WTC11 (cell line): ENCODE measurements at regions not wholly inside any gene's neighbourhood (a gene's known extent, or its start where the extent isn't known, plus 50 kb on each side); places are given as distances from the start of the nearest gene placed in this dataset.

ENCODE experiments used
- ATAC-seq: fragments of 200-7000 bp; cut with Tn5 transposase; 2 replicates; pipeline ENCODE4 v1.10.0; 2021; ENCODE audit warnings: mild to moderate bottlenecking, moderate library complexity
- CTCF ChIA-PET: fragments of 300-600 bp; sonication (Branson Sonifier 250); formaldehyde crosslinking; loops from one replicate; lab custom pipeline; 2021; ENCODE audit warnings: antibody characterized with exemption; lab: Charles Lee
- POLR2A ChIA-PET: fragments of 350-600 bp; sonication (Branson Sonifier 250); formaldehyde crosslinking; loops from one replicate; lab custom pipeline; 2021; ENCODE audit warnings: antibody characterized with exemption; lab: Charles Lee
- DNase-seq: peaks from one replicate; pipeline ENCODE4 v3.0.0; 2021; ENCODE audit warnings: low spot score
- H3K27ac Mint-ChIP-seq: 2 replicates; pipeline ENCODE4 v1.8.0; 2021; ENCODE audit warnings: mixed read lengths
- H3K27me3 Mint-ChIP-seq: 2 replicates; pipeline ENCODE4 v1.8.0; 2021; ENCODE audit warnings: low read depth, mild to moderate bottlenecking, moderate library complexity, mixed read lengths
- H3K36me3 Mint-ChIP-seq: 2 replicates; pipeline ENCODE4 v1.8.0; 2021; ENCODE audit warnings: mixed read lengths
- H3K4me1 Mint-ChIP-seq: 2 replicates; pipeline ENCODE4 v1.8.0; 2022; ENCODE audit warnings: mixed read lengths
- H3K4me3 Mint-ChIP-seq: 2 replicates; pipeline ENCODE4 v1.8.0; 2021; ENCODE audit warnings: mild to moderate bottlenecking, moderate library complexity, mixed read lengths
- H3K9me3 Mint-ChIP-seq: 2 replicates; pipeline ENCODE4 v1.8.0; 2021; ENCODE audit warnings: mixed read lengths
- ARID4B ChIP-seq: sonication (generic); formaldehyde crosslinking; IDR thresholded peaks from 2 replicates; pipeline ENCODE4 v1.8.0; 2023; ENCODE audit warnings: missing genetic modification reagents, mild to moderate bottlenecking, borderline replicate concordance
- E2F5 ChIP-seq: sonication (generic); formaldehyde crosslinking; IDR thresholded peaks from 2 replicates; pipeline ENCODE4 v1.8.1; 2022; ENCODE audit warnings: mild to moderate bottlenecking, moderate library complexity, missing genetic modification reagents
- FOXP4 ChIP-seq: sonication (generic); formaldehyde crosslinking; IDR thresholded peaks from 2 replicates; pipeline ENCODE4 v1.8.0; 2022; ENCODE audit warnings: mild to moderate bottlenecking, missing genetic modification reagents
- GABPB1 ChIP-seq: sonication (generic); formaldehyde crosslinking; IDR thresholded peaks from 2 replicates; pipeline ENCODE4 v1.8.1; 2023; ENCODE audit warnings: mild to moderate bottlenecking, missing genetic modification reagents
- GRHL2 ChIP-seq: fragments of 250-450 bp; sonication (Bioruptor Pico); IDR thresholded peaks from 2 replicates; pipeline ENCODE4 v1.8.0; 2022; ENCODE audit warnings: mild to moderate bottlenecking, moderate library complexity; ENCODE audit not compliant: insufficient replicate concordance, severe bottlenecking
- HMGXB4 ChIP-seq: sonication (generic); formaldehyde crosslinking; IDR thresholded peaks from 2 replicates; pipeline ENCODE4 v1.8.1; 2023; ENCODE audit warnings: mild to moderate bottlenecking, moderate library complexity, missing genetic modification reagents
- IRF2 ChIP-seq: sonication (generic); formaldehyde crosslinking; IDR thresholded peaks from 2 replicates; pipeline ENCODE4 v1.8.0; 2022; ENCODE audit warnings: low read depth, missing genetic modification reagents, borderline replicate concordance
- MAX ChIP-seq: sonication (generic); formaldehyde crosslinking; IDR thresholded peaks from 2 replicates; pipeline ENCODE4 v1.8.0; 2022; ENCODE audit warnings: mild to moderate bottlenecking, missing genetic modification reagents
- MLX ChIP-seq: sonication (generic); formaldehyde crosslinking; IDR thresholded peaks from 2 replicates; pipeline ENCODE4 v1.8.1; 2023; ENCODE audit warnings: mild to moderate bottlenecking, missing genetic modification reagents, moderate library complexity
- PREB ChIP-seq: sonication (generic); formaldehyde crosslinking; IDR thresholded peaks from 2 replicates; pipeline ENCODE4 v1.8.1; 2022; ENCODE audit warnings: mild to moderate bottlenecking, missing genetic modification reagents, moderate library complexity, borderline replicate concordance
- SMAD3 ChIP-seq: sonication (generic); formaldehyde crosslinking; IDR thresholded peaks from 2 replicates; pipeline ENCODE4 v1.8.0; 2022; ENCODE audit warnings: missing genetic modification reagents, mild to moderate bottlenecking, borderline replicate concordance
- SOX15 ChIP-seq: fragments of 250-450 bp; sonication (Bioruptor Pico); IDR thresholded peaks from 2 replicates; pipeline ENCODE4 v1.9.0; 2021; ENCODE audit warnings: mild to moderate bottlenecking
- TP53 ChIP-seq: sonication (generic); formaldehyde crosslinking; IDR thresholded peaks from 2 replicates; pipeline ENCODE4 v1.8.1; 2023; ENCODE audit warnings: mild to moderate bottlenecking, missing genetic modification reagents
- USF2 ChIP-seq: sonication (generic); formaldehyde crosslinking; IDR thresholded peaks from 2 replicates; pipeline ENCODE4 v1.8.1; 2023; ENCODE audit warnings: mild to moderate bottlenecking, missing genetic modification reagents, moderate library complexity
- ZNF121 ChIP-seq: sonication (generic); formaldehyde crosslinking; IDR thresholded peaks from 2 replicates; pipeline ENCODE4 v1.8.0; 2023; ENCODE audit warnings: missing genetic modification reagents
- ZNF138 ChIP-seq: sonication (generic); formaldehyde crosslinking; conservative IDR thresholded peaks from 2 replicates; pipeline ENCODE4 v1.8.1; 2022; ENCODE audit warnings: mild to moderate bottlenecking, moderate library complexity, missing genetic modification reagents
- ZNF219 ChIP-seq: sonication (generic); formaldehyde crosslinking; IDR thresholded peaks from 2 replicates; pipeline ENCODE4 v1.8.0; 2023; ENCODE audit warnings: missing genetic modification reagents, mild to moderate bottlenecking, borderline replicate concordance
- ZNF232 ChIP-seq: sonication (generic); formaldehyde crosslinking; IDR thresholded peaks from 2 replicates; pipeline ENCODE4 v1.8.0; 2022; ENCODE audit warnings: mild to moderate bottlenecking, missing genetic modification reagents
- ZNF317 ChIP-seq: sonication (generic); formaldehyde crosslinking; IDR thresholded peaks from 2 replicates; pipeline ENCODE4 v1.8.1; 2023; ENCODE audit warnings: low read depth, mild to moderate bottlenecking, moderate library complexity, missing genetic modification reagents, borderline replicate concordance
- ZNF423 ChIP-seq: fragments of 250-450 bp; sonication (Bioruptor Pico); IDR thresholded peaks from 2 replicates; pipeline ENCODE4 v2.1.2; 2022; ENCODE audit warnings: mild to moderate bottlenecking, moderate library complexity
- ZSCAN18 ChIP-seq: fragments of 250-450 bp; sonication (Bioruptor Pico); IDR thresholded peaks from 2 replicates; pipeline ENCODE4 v2.1.2; 2022; ENCODE audit warnings: mild to moderate bottlenecking, moderate library complexity

- ATAC-seq (no peak), DNase-seq (no peak)
- no peak overlapping the region for H3K27ac Mint-ChIP-seq
- peaks cover 16% of the 10 kb centered on the region for H3K4me1 Mint-ChIP-seq
- no peaks in the 10 kb centered on the region for H3K36me3 Mint-ChIP-seq
- CTCF ChIA-PET, result no interaction called here
- no peak overlapping the region for H3K4me3 Mint-ChIP-seq
- POLR2A ChIA-PET, result no interaction called here
- H3K9me3 Mint-ChIP-seq, result peaks cover 4% of the 10 kb centered on the region; the same call in 1 of the 2 replicates
- H3K27me3 Mint-ChIP-seq, result no peaks in the 10 kb centered on the region
- TF ChIP-seq SOX15 (CRISPR knock-in tag) (no peak), ZNF423 (CRISPR knock-in tag) (no peak), GABPB1 (CRISPR knock-in tag) (no peak), MLX (CRISPR knock-in tag) (no peak), ZNF138 (CRISPR knock-in tag) (no peak), USF2 (CRISPR knock-in tag) (no peak), ZNF232 (CRISPR knock-in tag) (no peak), GRHL2 (CRISPR knock-in tag) (no peak), ZNF317 (no peak), ZNF219 (no peak), ZNF121 (CRISPR knock-in tag) (no peak), PREB (CRISPR knock-in tag) (no peak), HMGXB4 (CRISPR knock-in tag) (no peak), E2F5 (no peak)
These were observed 120.1 kb upstream of the LRRC4C start for GRCh38 chr11:41579546-41579945.

- Mint-ChIP-seq H3K4me3 (no peak overlapping the region), H3K4me1 (no peaks in the 10 kb centered on the region), H3K27ac (no peak overlapping the region), H3K9me3 (peaks cover 14% of the 10 kb centered on the region), H3K36me3 (peaks cover 10% of the 10 kb centered on the region), H3K27me3 (no peaks in the 10 kb centered on the region)
- DNase-seq, result no peak
- ChIA-PET CTCF (no interaction called here), POLR2A (no interaction called here)
- ATAC-seq, result no peak
- no peak for TF ChIP-seq IRF2 (CRISPR knock-in tag)
- TF ChIP-seq MAX (CRISPR knock-in tag), result no peak
- TF ChIP-seq TP53 (CRISPR knock-in tag), result no peak
- no peak for TF ChIP-seq ZNF423 (CRISPR knock-in tag)
- TF ChIP-seq USF2 (CRISPR knock-in tag), result no peak
- no peak for TF ChIP-seq SMAD3 (CRISPR knock-in tag)
- no peak for TF ChIP-seq ZNF317
- no peak for TF ChIP-seq ZSCAN18 (CRISPR knock-in tag)
- TF ChIP-seq ARID4B (CRISPR knock-in tag), result no peak
- no peak for TF ChIP-seq FOXP4
These were observed 150.1 kb upstream of the LRRC4C start for GRCh38 chr11:41609511-41609910.
